ENCODE measurements at regions not wholly inside any gene's neighbourhood (a gene's known extent, or its start where the extent isn't known, plus 50 kb on each side); places are given as distances from the start of the nearest gene placed in this dataset.

- WGBS, 2 donors = 65 to 80% methylated on average over 9 of the region's 9 CpGs
- TF ChIP-seq CTCF (IDR thresholded peaks at IDR 0.05) (no peak), POLR2A (IDR thresholded peaks at IDR 0.05) (no peak)
- no peak overlapping the region for H3K27ac ChIP-seq
- H3K9me3 ChIP-seq = no peaks in the 10 kb centered on the region
- H3K27me3 ChIP-seq = no peaks in the 10 kb centered on the region
- DNase-seq = no peak
- no peak overlapping the region for H3K4me3 ChIP-seq
- no peaks in the 10 kb centered on the region for H3K4me1 ChIP-seq
- intact Hi-C loops (cut with DNase I; ENCODE audit: low total_unique reads) = no loop called here
- no peaks in the 10 kb centered on the region for H3K36me3 ChIP-seq (ENCODE audit: low read depth, missing control alignments)
Measured at GRCh38 chr17:33534087-33534486, 241.0 kb upstream of the ASIC2 start.

GRCh38 chr17:33545124-33545523 is 252.0 kb upstream of the ASIC2 start:
- no peaks in the 10 kb centered on the region for H3K27me3 ChIP-seq
- no peaks in the 10 kb centered on the region for H3K9me3 ChIP-seq
- H3K4me1 ChIP-seq = no peaks in the 10 kb centered on the region
- no peak for DNase-seq
- no peaks in the 10 kb centered on the region for H3K36me3 ChIP-seq (ENCODE audit: low read depth, missing control alignments)
- no peak overlapping the region for H3K4me3 ChIP-seq
- H3K27ac ChIP-seq = no peak overlapping the region
- intact Hi-C loops (cut with DNase I; ENCODE audit: low total_unique reads) = loop anchor here (10.0 kb wide), 1 partner anchor 60 kb away; no protein-coding TSS in a partner anchor
- 85 to 92% methylated on average over 4 of the region's 4 CpGs for WGBS, 2 donors
- TF ChIP-seq POLR2A (IDR thresholded peaks at IDR 0.05) = no peak
- TF ChIP-seq CTCF (IDR thresholded peaks at IDR 0.05) = no peak

- Histone ChIP-seq H3K4me3 (no peak overlapping the region), H3K27me3 (no peaks in the 10 kb centered on the region), H3K36me3 (ENCODE audit: low read depth, missing control alignments) (no peaks in the 10 kb centered on the region), H3K9me3 (no peaks in the 10 kb centered on the region), H3K27ac (no peak overlapping the region), H3K4me1 (no peaks in the 10 kb centered on the region)
- TF ChIP-seq CTCF (IDR thresholded peaks at IDR 0.05) (no peak), POLR2A (IDR thresholded peaks at IDR 0.05) (no peak)
- 74 to 87% methylated on average over 4 of the region's 4 CpGs for WGBS, 2 donors
- intact Hi-C loops (cut with DNase I; ENCODE audit: low total_unique reads) = no loop called here
- DNase-seq = no peak
Measured at GRCh38 chr17:33550261-33550660, 257.2 kb upstream of the ASIC2 start.

- TF ChIP-seq POLR2A (IDR thresholded peaks at IDR 0.05) (no peak), CTCF (IDR thresholded peaks at IDR 0.05) (no peak)
- Histone ChIP-seq H3K36me3 (ENCODE audit: low read depth, missing control alignments) (no peaks in the 10 kb centered on the region), H3K4me3 (no peak overlapping the region), H3K9me3 (no peaks in the 10 kb centered on the region), H3K27me3 (no peaks in the 10 kb centered on the region), H3K27ac (no peak overlapping the region), H3K4me1 (no peaks in the 10 kb centered on the region)
- 86 to 89% methylated on average over 5 of the region's 5 CpGs for WGBS, 2 donors
- no peak for DNase-seq
- intact Hi-C loops (cut with DNase I; ENCODE audit: low total_unique reads) = no loop called here
Measured at GRCh38 chr17:33551075-33551474, 258.0 kb upstream of the ASIC2 start.

- no peak overlapping the region for H3K27ac ChIP-seq
- DNase-seq = no peak
- H3K36me3 ChIP-seq (ENCODE audit: low read depth, missing control alignments) = no peaks in the 10 kb centered on the region
- H3K27me3 ChIP-seq = no peaks in the 10 kb centered on the region
- no peaks in the 10 kb centered on the region for H3K4me1 ChIP-seq
- intact Hi-C loops (cut with DNase I; ENCODE audit: low total_unique reads) = no loop called here
- WGBS, 2 donors = 59 to 61% methylated on average over 6 of the region's 6 CpGs
- TF ChIP-seq POLR2A (IDR thresholded peaks at IDR 0.05) (no peak), CTCF (IDR thresholded peaks at IDR 0.05) (no peak)
- H3K4me3 ChIP-seq = no peak overlapping the region
- no peaks in the 10 kb centered on the region for H3K9me3 ChIP-seq
Measured at GRCh38 chr17:33551911-33552310, 258.8 kb upstream of the ASIC2 start.

Data from testis (tissue), 2 donors.